Ecto neural progenitor cell (in vitro differentiated cells): ENCODE measurements at regions not wholly inside any gene's neighbourhood (a gene's known extent, or its start where the extent isn't known, plus 50 kb on each side); places are given as distances from the start of the nearest gene placed in this dataset.
"Not testable (repeated sequence)": the region's sequence is repeated elsewhere in the genome, so short reads cannot be mapped to it uniquely, and the experiment has no call there.

Experiments used
- DNase-seq: peaks from one replicate; pipeline ENCODE4 v3.0.0-alpha.2; 2018; ENCODE audit warnings: low spot score

GRCh38 chr5:102617191-102618187, 118.7 kb upstream of the SLCO6A1 start:
- DNase-seq: no peak

- no peak for DNase-seq
Observed at GRCh38 chr5:102622262-102622661, 123.5 kb upstream of the SLCO6A1 start.

GRCh38 chr5:102623329-102624065, 124.7 kb upstream of the SLCO6A1 start:
- no peak for DNase-seq

GRCh38 chr5:102624405-102624804, 125.6 kb upstream of the SLCO6A1 start:
- no peak for DNase-seq

- DNase-seq: no peak
Observed at GRCh38 chr5:102625468-102625867, 126.7 kb upstream of the SLCO6A1 start.

- DNase-seq: no peak
Observed at GRCh38 chr5:102625928-102626327, 127.1 kb upstream of the SLCO6A1 start.

- DNase-seq: no peak
Observed at GRCh38 chr5:102627315-102627714, 127.8 kb upstream of the PAM start.

- no peak for DNase-seq
Observed at GRCh38 chr5:102628441-102629175, 126.5 kb upstream of the PAM start.

GRCh38 chr5:102629827-102630605, 125.1 kb upstream of the PAM start:
- no peak for DNase-seq

- DNase-seq: not testable (repeated sequence)
Observed at GRCh38 chr5:102635399-102635798, 119.7 kb upstream of the PAM start.

GRCh38 chr5:102638316-102638715, 116.8 kb upstream of the PAM start:
- no peak for DNase-seq

- DNase-seq: no peak
Observed at GRCh38 chr5:102638912-102639652, 116.0 kb upstream of the PAM start.

GRCh38 chr5:102649731-102650130, 105.4 kb upstream of the PAM start:
- no peak for DNase-seq

GRCh38 chr5:102651466-102651865, 103.6 kb upstream of the PAM start:
- no peak for DNase-seq

- DNase-seq: no peak
Observed at GRCh38 chr5:102654559-102655349, 100.4 kb upstream of the PAM start.

GRCh38 chr5:102659151-102659550, 96.0 kb upstream of the PAM start:
- no peak for DNase-seq

- DNase-seq: no peak
Observed at GRCh38 chr5:102660111-102660510, 95.0 kb upstream of the PAM start.

- no peak for DNase-seq
Observed at GRCh38 chr5:102663749-102664530, 91.2 kb upstream of the PAM start.
